ENCODE measurements at regions not wholly inside any gene's neighbourhood (a gene's known extent, or its start where the extent isn't known, plus 50 kb on each side); places are given as distances from the start of the nearest gene placed in this dataset.

- H3K9ac ChIP-seq (ENCODE audit: extremely low read depth, insufficient read length, low read length) = no peak overlapping the region
- no peak overlapping the region for H2BK12ac ChIP-seq (ENCODE audit: insufficient read length, low read depth, low read length)
- no peak overlapping the region for H2BK15ac ChIP-seq (ENCODE audit: low read depth, low read length)
- Mint-ChIP-seq H3K4me3 (no peak overlapping the region), H3K27me3 (ENCODE audit: low read depth) (peaks cover 8% of the 10 kb centered on the region), H3K4me1 (peaks cover 2 to 8% of the 10 kb centered on the region in 2 experiments; a peak in 3 of 4 replicates), H3K27ac (no peak overlapping the region), H3K9me3 (peaks cover 15 to 50% of the 10 kb centered on the region in 2 experiments), H3K36me3 (ENCODE audit: insufficient read depth in 1 of 3, low read depth in 3 of 3) (no peaks in the 10 kb centered on the region; a peak in 1 of 7 replicates)
- H4K91ac ChIP-seq (ENCODE audit: insufficient read length, low read depth, low read length) = no peak overlapping the region
- no peak overlapping the region for H2BK5ac ChIP-seq (ENCODE audit: insufficient read length, low read length)
- H3K14ac ChIP-seq (ENCODE audit: insufficient read depth, low read length) = no peak overlapping the region
- no peaks in the 10 kb centered on the region for H4K20me1 ChIP-seq (ENCODE audit: control insufficient read depth, insufficient read depth, insufficient read length)
- no peak overlapping the region for H2AK5ac ChIP-seq (ENCODE audit: insufficient read length, low read length)
- no peak for DNase-seq
- H3K4me2 ChIP-seq (ENCODE audit: insufficient read depth, insufficient read length, low read length) = no peak overlapping the region
- H4K5ac ChIP-seq (ENCODE audit: insufficient read length, low read depth, low read length) = no peak overlapping the region
- H3K79me2 ChIP-seq (ENCODE audit: insufficient read depth, low read length) = no peaks in the 10 kb centered on the region
- no peak overlapping the region for H3K27ac ChIP-seq (ENCODE audit: insufficient read length, low read depth, low read length)
- no peaks in the 10 kb centered on the region for H3K9me3 ChIP-seq (ENCODE audit: control insufficient read depth, low read depth, low read length)
- H3K79me1 ChIP-seq (ENCODE audit: insufficient read depth, low read depth, low read length, poor library complexity, severe bottlenecking) = no peaks in the 10 kb centered on the region
- no peak overlapping the region for H2BK120ac ChIP-seq (ENCODE audit: low read depth, low read length, poor library complexity, severe bottlenecking)
- no peak for TF ChIP-seq CTCF (conservative IDR thresholded peaks at IDR 0.05)
- no peaks in the 10 kb centered on the region for H3K27me3 ChIP-seq (ENCODE audit: insufficient read depth, low read length)
- H3K23me2 ChIP-seq (ENCODE audit: insufficient read length, low read depth, low read length, poor library complexity, severe bottlenecking) = no peaks in the 10 kb centered on the region
- H3T11ph ChIP-seq (ENCODE audit: low read length) = no peak overlapping the region
- H2AFZ ChIP-seq (ENCODE audit: low read length) = no peak overlapping the region
- WGBS (ENCODE audit: extremely low coverage, insufficient read length, low lambda C conversion rate) = no CpG with 5 or more reads among the region's 2 CpGs
- no peak overlapping the region for H3K4ac ChIP-seq (ENCODE audit: low read depth, low read length)
- H3K18ac ChIP-seq (ENCODE audit: insufficient read length, low read depth, low read length) = no peak overlapping the region
- no peak overlapping the region for H2BK20ac ChIP-seq (ENCODE audit: low read depth, low read length, poor library complexity, severe bottlenecking)
- no peak overlapping the region for H4K8ac ChIP-seq (replicated peaks; ENCODE audit: insufficient read length, low read depth, low read length)
- H3K23ac ChIP-seq (ENCODE audit: insufficient read length, low read depth, low read length) = no peak overlapping the region
- H3K56ac ChIP-seq (ENCODE audit: insufficient read length, low read depth, low read length) = no peak overlapping the region
- H3K4me1 ChIP-seq (ENCODE audit: insufficient read depth, low read length) = no peaks in the 10 kb centered on the region
Observed at GRCh38 chr6:159418997-159419396, 249.8 kb downstream of the FNDC1 start.

Data from H9 (cell line).